ENCODE measurements at regions not wholly inside any gene's neighbourhood (a gene's known extent, or its start where the extent isn't known, plus 50 kb on each side); places are given as distances from the start of the nearest gene placed in this dataset.

- H3K27ac ChIP-seq (ENCODE audit: low read depth, low read length), result no peak overlapping the region
Observed at GRCh38 chr4:135319685-135320084, 1118.1 kb upstream of the PABPC4L start.

GRCh38 chr4:135316266-135316779, 1114.7 kb upstream of the PABPC4L start:
- ChIA-PET CTCF (ENCODE audit: partially characterized antibody) (no interaction called here), POLR2A (ENCODE audit: partially characterized antibody) (no interaction called here)
- no peaks in the 10 kb centered on the region for H3K36me3 Mint-ChIP-seq
- Histone ChIP-seq H3K36me3 (ENCODE audit: insufficient read depth, low read length) (no peaks in the 10 kb centered on the region), H3K4me3 (ENCODE audit: low read length in 2 of 2) (no peak overlapping the region), H3K27ac (ENCODE audit: low read depth, low read length) (no peak overlapping the region), H3K27me3 (ENCODE audit: insufficient read depth, low read length) (no peaks in the 10 kb centered on the region), H3K4me1 (ENCODE audit: insufficient read depth, low read length) (no peaks in the 10 kb centered on the region), H3K9me3 (ENCODE audit: control insufficient read depth in 1 of 2, low read length in 2 of 2) (peaks cover 0 to 3% of the 10 kb centered on the region in 2 donors)
- no peak for DNase-seq
- no peaks in the 10 kb centered on the region for H3K27me3 Mint-ChIP-seq
- no peaks in the 10 kb centered on the region for H3K4me1 Mint-ChIP-seq
- no peak overlapping the region for H3K27ac Mint-ChIP-seq
- peaks cover 0 to 30% (median 14%) of the 10 kb centered on the region in 8 donors for H3K9me3 Mint-ChIP-seq
- intact Hi-C loops (cut with micrococcal nuclease), result no loop called here
- no peak overlapping the region for H3K4me3 Mint-ChIP-seq

More at GRCh38 chr4:135319685-135320084, 1118.1 kb upstream of the PABPC4L start:
- Histone ChIP-seq H3K4me1 (ENCODE audit: insufficient read depth, low read length) (no peaks in the 10 kb centered on the region), H3K36me3 (ENCODE audit: insufficient read depth, low read length) (no peaks in the 10 kb centered on the region), H3K4me3 (ENCODE audit: low read length in 2 of 2) (no peak overlapping the region), H3K9me3 (ENCODE audit: control insufficient read depth in 1 of 2, low read length in 2 of 2) (peaks cover 3% of the 10 kb centered on the region in 2 donors), H3K27me3 (ENCODE audit: insufficient read depth, low read length) (no peaks in the 10 kb centered on the region)
- ChIA-PET POLR2A (ENCODE audit: partially characterized antibody) (no interaction called here), CTCF (ENCODE audit: partially characterized antibody) (no interaction called here)
- H3K36me3 Mint-ChIP-seq, result no peaks in the 10 kb centered on the region
- peaks cover 0 to 32% (median 15%) of the 10 kb centered on the region in 8 donors for H3K9me3 Mint-ChIP-seq
- DNase-seq, result peak in 1 of 5 donors; percentile 10
- intact Hi-C loops (cut with micrococcal nuclease), result no loop called here
- H3K27ac Mint-ChIP-seq, result no peak overlapping the region
- no peaks in the 10 kb centered on the region for H3K4me1 Mint-ChIP-seq
- H3K4me3 Mint-ChIP-seq, result no peak overlapping the region
- H3K27me3 Mint-ChIP-seq, result no peaks in the 10 kb centered on the region

- Mint-ChIP-seq H3K4me3 (no peak overlapping the region), H3K36me3 (no peaks in the 10 kb centered on the region), H3K27me3 (no peaks in the 10 kb centered on the region), H3K9me3 (peaks cover 0 to 9% (median 3%) of the 10 kb centered on the region in 8 donors), H3K27ac (no peak overlapping the region), H3K4me1 (no peaks in the 10 kb centered on the region)
- H3K4me3 ChIP-seq (ENCODE audit: low read length in 2 of 2), result no peak overlapping the region
- H3K36me3 ChIP-seq (ENCODE audit: insufficient read depth, low read length), result no peaks in the 10 kb centered on the region
- H3K27ac ChIP-seq (ENCODE audit: low read depth, low read length), result no peak overlapping the region
- no peaks in the 10 kb centered on the region for H3K9me3 ChIP-seq (ENCODE audit: control insufficient read depth in 1 of 2, low read length in 2 of 2)
- H3K27me3 ChIP-seq (ENCODE audit: insufficient read depth, low read length), result no peaks in the 10 kb centered on the region
- POLR2A ChIA-PET (ENCODE audit: partially characterized antibody), result no interaction called here
- H3K4me1 ChIP-seq (ENCODE audit: insufficient read depth, low read length), result no peaks in the 10 kb centered on the region
- intact Hi-C loops (cut with micrococcal nuclease), result no loop called here
- DNase-seq, result no peak
- CTCF ChIA-PET (ENCODE audit: partially characterized antibody), result no interaction called here
Observed at GRCh38 chr4:135290136-135290535, 1088.5 kb upstream of the PABPC4L start.

GRCh38 chr4:135283934-135284333, 1082.3 kb upstream of the PABPC4L start:
- H3K36me3 Mint-ChIP-seq, result no peaks in the 10 kb centered on the region
- H3K27ac Mint-ChIP-seq, result no peak overlapping the region
- Histone ChIP-seq H3K4me1 (ENCODE audit: insufficient read depth, low read length) (no peaks in the 10 kb centered on the region), H3K27ac (ENCODE audit: low read depth, low read length) (no peak overlapping the region), H3K27me3 (ENCODE audit: insufficient read depth, low read length) (no peaks in the 10 kb centered on the region), H3K36me3 (ENCODE audit: insufficient read depth, low read length) (no peaks in the 10 kb centered on the region), H3K9me3 (ENCODE audit: control insufficient read depth in 1 of 2, low read length in 2 of 2) (no peaks in the 10 kb centered on the region), H3K4me3 (ENCODE audit: low read length in 2 of 2) (no peak overlapping the region)
- ChIA-PET CTCF (ENCODE audit: partially characterized antibody) (no interaction called here), POLR2A (ENCODE audit: partially characterized antibody) (no interaction called here)
- peaks cover 0 to 11% (median 3%) of the 10 kb centered on the region in 8 donors for H3K9me3 Mint-ChIP-seq
- no peaks in the 10 kb centered on the region for H3K4me1 Mint-ChIP-seq
- H3K4me3 Mint-ChIP-seq, result no peak overlapping the region
- DNase-seq, result no peak
- H3K27me3 Mint-ChIP-seq, result no peaks in the 10 kb centered on the region
- intact Hi-C loops (cut with micrococcal nuclease), result no loop called here

- H3K36me3 ChIP-seq (ENCODE audit: insufficient read depth, low read length), result no peaks in the 10 kb centered on the region
- no peaks in the 10 kb centered on the region for H3K4me1 Mint-ChIP-seq
- H3K27me3 ChIP-seq (ENCODE audit: insufficient read depth, low read length), result no peaks in the 10 kb centered on the region
- no peaks in the 10 kb centered on the region for H3K27me3 Mint-ChIP-seq
- H3K27ac Mint-ChIP-seq, result no peak overlapping the region
- H3K9me3 Mint-ChIP-seq, result peaks cover 0 to 13% (median 5%) of the 10 kb centered on the region in 8 donors
- ChIA-PET CTCF (ENCODE audit: partially characterized antibody) (no interaction called here), POLR2A (ENCODE audit: partially characterized antibody) (no interaction called here)
- H3K4me3 Mint-ChIP-seq, result no peak overlapping the region
- no peaks in the 10 kb centered on the region for H3K9me3 ChIP-seq (ENCODE audit: control insufficient read depth in 1 of 2, low read length in 2 of 2)
- no peaks in the 10 kb centered on the region for H3K4me1 ChIP-seq (ENCODE audit: insufficient read depth, low read length)
- DNase-seq, result no peak
- H3K27ac ChIP-seq (ENCODE audit: low read depth, low read length), result no peak overlapping the region
- intact Hi-C loops (cut with micrococcal nuclease), result no loop called here
- H3K4me3 ChIP-seq (ENCODE audit: low read length in 2 of 2), result no peak overlapping the region
- no peaks in the 10 kb centered on the region for H3K36me3 Mint-ChIP-seq
Observed at GRCh38 chr4:135282676-135283075, 1081.1 kb upstream of the PABPC4L start.

- no peak overlapping the region for H3K4me3 ChIP-seq (ENCODE audit: low read length in 2 of 2)
- intact Hi-C loops (cut with micrococcal nuclease), result no loop called here
- H3K9me3 ChIP-seq (ENCODE audit: control insufficient read depth in 1 of 2, low read length in 2 of 2), result no peaks in the 10 kb centered on the region
- POLR2A ChIA-PET (ENCODE audit: partially characterized antibody), result no interaction called here
- no peaks in the 10 kb centered on the region for H3K27me3 Mint-ChIP-seq
- H3K4me1 ChIP-seq (ENCODE audit: insufficient read depth, low read length), result no peaks in the 10 kb centered on the region
- no peak for DNase-seq
- no peaks in the 10 kb centered on the region for H3K36me3 ChIP-seq (ENCODE audit: insufficient read depth, low read length)
- no peak overlapping the region for H3K27ac ChIP-seq (ENCODE audit: low read depth, low read length)
- no peaks in the 10 kb centered on the region for H3K27me3 ChIP-seq (ENCODE audit: insufficient read depth, low read length)
- CTCF ChIA-PET (ENCODE audit: partially characterized antibody), result no interaction called here
- no peaks in the 10 kb centered on the region for H3K36me3 Mint-ChIP-seq
- no peaks in the 10 kb centered on the region for H3K4me1 Mint-ChIP-seq
- peaks cover 0 to 12% (median 4%) of the 10 kb centered on the region in 8 donors for H3K9me3 Mint-ChIP-seq
- no peak overlapping the region for H3K27ac Mint-ChIP-seq
- no peak overlapping the region for H3K4me3 Mint-ChIP-seq
Observed at GRCh38 chr4:135281230-135281629, 1079.6 kb upstream of the PABPC4L start.

- POLR2A ChIA-PET (ENCODE audit: partially characterized antibody), result no interaction called here
- no peaks in the 10 kb centered on the region for H3K4me1 Mint-ChIP-seq
- intact Hi-C loops (cut with micrococcal nuclease), result no loop called here
Observed at GRCh38 chr4:135277980-135278315, 1076.4 kb upstream of the PABPC4L start.

More at GRCh38 chr4:135277980-135278315, 1076.4 kb upstream of the PABPC4L start:
- Mint-ChIP-seq H3K27ac (no peak overlapping the region), H3K4me3 (no peak overlapping the region), H3K9me3 (peaks cover 0 to 14% (median 4%) of the 10 kb centered on the region in 8 donors), H3K27me3 (no peaks in the 10 kb centered on the region), H3K36me3 (no peaks in the 10 kb centered on the region)
- Histone ChIP-seq H3K4me1 (ENCODE audit: insufficient read depth, low read length) (no peaks in the 10 kb centered on the region), H3K9me3 (ENCODE audit: control insufficient read depth in 1 of 2, low read length in 2 of 2) (no peaks in the 10 kb centered on the region), H3K36me3 (ENCODE audit: insufficient read depth, low read length) (no peaks in the 10 kb centered on the region), H3K27ac (ENCODE audit: low read depth, low read length) (no peak overlapping the region), H3K27me3 (ENCODE audit: insufficient read depth, low read length) (no peaks in the 10 kb centered on the region), H3K4me3 (ENCODE audit: low read length in 2 of 2) (no peak overlapping the region)
- CTCF ChIA-PET (ENCODE audit: partially characterized antibody), result no interaction called here
- DNase-seq, result no peak
